ENCODE measurements at regions not wholly inside any gene's neighbourhood (a gene's known extent, or its start where the extent isn't known, plus 50 kb on each side); places are given as distances from the start of the nearest gene placed in this dataset.

DNA sequence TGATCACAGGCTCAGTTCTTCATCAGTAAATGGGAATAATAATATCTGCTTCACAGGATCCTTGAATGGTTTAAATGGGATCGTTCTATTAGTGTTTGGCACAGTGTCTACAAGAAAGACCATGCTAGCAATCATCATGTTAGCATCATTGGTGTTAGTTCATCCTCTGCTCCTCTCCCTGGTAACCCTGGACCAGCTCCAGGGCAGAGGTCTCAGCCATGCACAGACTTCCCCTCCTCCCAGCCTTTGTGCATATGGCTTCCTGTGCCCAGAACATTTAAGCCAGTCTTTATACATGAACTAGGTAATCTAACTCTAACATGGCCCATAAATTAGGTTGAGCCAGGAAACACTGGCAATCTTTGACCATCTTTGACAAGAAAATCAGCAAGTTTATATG is 180.2 kb downstream of the EPM2A start:
- BruUV-seq (replicated peaks) = no TSS peak

DNA sequence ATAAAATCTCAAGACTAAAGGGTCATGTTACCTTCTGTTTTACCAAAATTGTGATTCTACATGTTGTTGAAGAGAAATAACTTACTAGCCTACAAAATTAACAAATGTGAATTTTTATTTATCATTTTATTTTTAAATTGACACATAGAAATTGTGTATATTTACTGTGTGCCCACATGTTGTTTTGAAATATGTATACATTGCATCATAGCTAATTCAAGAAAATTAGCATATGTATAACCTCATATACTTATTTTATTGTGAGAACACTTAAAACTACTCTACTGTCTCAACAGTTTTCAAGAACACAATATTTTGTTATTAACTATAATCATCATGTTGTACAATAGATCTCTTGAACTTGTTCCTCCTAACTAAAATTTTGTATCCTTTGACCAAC is 177.8 kb downstream of the EPM2A start:
- H3K36me3 Mint-ChIP-seq (ENCODE audit: insufficient read depth, unreplicated experiment) = peaks cover 4% of the 10 kb centered on the region
- no peak overlapping the region for H3K4me3 Mint-ChIP-seq (ENCODE audit: low read depth, unreplicated experiment)
- CTCF ChIA-PET = no interaction called here
- peaks cover 11% of the 10 kb centered on the region for H3K4me1 Mint-ChIP-seq (ENCODE audit: low read depth, unreplicated experiment)
- intact Hi-C loops (cut with micrococcal nuclease; ENCODE audit: unreplicated experiment) = no loop called here
- no peaks in the 10 kb centered on the region for H3K27me3 Mint-ChIP-seq (ENCODE audit: unreplicated experiment)
- no peak overlapping the region for H3K27ac Mint-ChIP-seq (ENCODE audit: unreplicated experiment)
- TF ChIP-seq, protein P1, sequence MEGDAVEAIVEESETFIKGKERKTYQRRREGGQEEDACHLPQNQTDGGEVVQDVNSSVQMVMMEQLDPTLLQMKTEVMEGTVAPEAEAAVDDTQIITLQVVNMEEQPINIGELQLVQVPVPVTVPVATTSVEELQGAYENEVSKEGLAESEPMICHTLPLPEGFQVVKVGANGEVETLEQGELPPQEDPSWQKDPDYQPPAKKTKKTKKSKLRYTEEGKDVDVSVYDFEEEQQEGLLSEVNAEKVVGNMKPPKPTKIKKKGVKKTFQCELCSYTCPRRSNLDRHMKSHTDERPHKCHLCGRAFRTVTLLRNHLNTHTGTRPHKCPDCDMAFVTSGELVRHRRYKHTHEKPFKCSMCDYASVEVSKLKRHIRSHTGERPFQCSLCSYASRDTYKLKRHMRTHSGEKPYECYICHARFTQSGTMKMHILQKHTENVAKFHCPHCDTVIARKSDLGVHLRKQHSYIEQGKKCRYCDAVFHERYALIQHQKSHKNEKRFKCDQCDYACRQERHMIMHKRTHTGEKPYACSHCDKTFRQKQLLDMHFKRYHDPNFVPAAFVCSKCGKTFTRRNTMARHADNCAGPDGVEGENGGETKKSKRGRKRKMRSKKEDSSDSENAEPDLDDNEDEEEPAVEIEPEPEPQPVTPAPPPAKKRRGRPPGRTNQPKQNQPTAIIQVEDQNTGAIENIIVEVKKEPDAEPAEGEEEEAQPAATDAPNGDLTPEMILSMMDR (IDR thresholded peaks at IDR 0.05; ENCODE audit: unreplicated experiment) = no peak
- no TSS peak for BruUV-seq (replicated peaks)
- H3K9me3 Mint-ChIP-seq (ENCODE audit: low read depth, unreplicated experiment) = no peaks in the 10 kb centered on the region
- no peak for DNase-seq

More for the DNA sequence above, 180.2 kb downstream of the EPM2A start:
- no peaks in the 10 kb centered on the region for H3K36me3 Mint-ChIP-seq (ENCODE audit: insufficient read depth, unreplicated experiment)
- intact Hi-C loops (cut with micrococcal nuclease; ENCODE audit: unreplicated experiment) = no loop called here
- H3K27ac Mint-ChIP-seq (ENCODE audit: unreplicated experiment) = no peak overlapping the region
- no peaks in the 10 kb centered on the region for H3K27me3 Mint-ChIP-seq (ENCODE audit: unreplicated experiment)
- H3K4me1 Mint-ChIP-seq (ENCODE audit: low read depth, unreplicated experiment) = no peaks in the 10 kb centered on the region
- no peak for DNase-seq
- TF ChIP-seq, protein P1 (IDR thresholded peaks at IDR 0.05; ENCODE audit: unreplicated experiment) = no peak
- H3K9me3 Mint-ChIP-seq (ENCODE audit: low read depth, unreplicated experiment) = no peaks in the 10 kb centered on the region
- CTCF ChIA-PET = no interaction called here
- H3K4me3 Mint-ChIP-seq (ENCODE audit: low read depth, unreplicated experiment) = no peak overlapping the region

DNA sequence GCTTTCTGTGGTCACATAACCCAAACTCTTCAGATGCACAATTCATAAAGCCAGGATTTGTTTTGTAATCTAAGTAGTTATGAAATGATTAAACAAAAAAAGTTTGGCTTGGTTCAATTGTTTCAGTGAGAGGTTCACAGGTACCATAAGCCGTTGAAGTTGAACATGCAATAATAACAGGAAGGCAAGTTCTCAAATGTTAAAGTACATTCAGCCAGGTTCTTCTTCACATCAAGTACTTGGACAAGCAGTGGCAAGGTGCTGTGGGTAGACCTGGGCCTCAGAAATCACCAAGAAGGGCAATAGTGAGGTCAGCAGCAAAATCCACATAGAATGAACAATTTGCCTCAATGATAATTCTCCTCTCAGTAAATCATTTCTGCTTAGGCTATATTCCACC is 175.5 kb downstream of the EPM2A start:
- Mint-ChIP-seq H3K36me3 (ENCODE audit: insufficient read depth, unreplicated experiment) (peaks cover 4% of the 10 kb centered on the region), H3K27me3 (ENCODE audit: unreplicated experiment) (no peaks in the 10 kb centered on the region), H3K9me3 (ENCODE audit: low read depth, unreplicated experiment) (no peaks in the 10 kb centered on the region), H3K4me3 (ENCODE audit: low read depth, unreplicated experiment) (no peak overlapping the region), H3K4me1 (ENCODE audit: low read depth, unreplicated experiment) (peaks cover 17% of the 10 kb centered on the region), H3K27ac (ENCODE audit: unreplicated experiment) (no peak overlapping the region)
- DNase-seq = no peak
- TF ChIP-seq, protein P1 (IDR thresholded peaks at IDR 0.05; ENCODE audit: unreplicated experiment) = no peak
- CTCF ChIA-PET = no interaction called here
- BruUV-seq (replicated peaks) = no TSS peak
- intact Hi-C loops (cut with micrococcal nuclease; ENCODE audit: unreplicated experiment) = no loop called here

DNA sequence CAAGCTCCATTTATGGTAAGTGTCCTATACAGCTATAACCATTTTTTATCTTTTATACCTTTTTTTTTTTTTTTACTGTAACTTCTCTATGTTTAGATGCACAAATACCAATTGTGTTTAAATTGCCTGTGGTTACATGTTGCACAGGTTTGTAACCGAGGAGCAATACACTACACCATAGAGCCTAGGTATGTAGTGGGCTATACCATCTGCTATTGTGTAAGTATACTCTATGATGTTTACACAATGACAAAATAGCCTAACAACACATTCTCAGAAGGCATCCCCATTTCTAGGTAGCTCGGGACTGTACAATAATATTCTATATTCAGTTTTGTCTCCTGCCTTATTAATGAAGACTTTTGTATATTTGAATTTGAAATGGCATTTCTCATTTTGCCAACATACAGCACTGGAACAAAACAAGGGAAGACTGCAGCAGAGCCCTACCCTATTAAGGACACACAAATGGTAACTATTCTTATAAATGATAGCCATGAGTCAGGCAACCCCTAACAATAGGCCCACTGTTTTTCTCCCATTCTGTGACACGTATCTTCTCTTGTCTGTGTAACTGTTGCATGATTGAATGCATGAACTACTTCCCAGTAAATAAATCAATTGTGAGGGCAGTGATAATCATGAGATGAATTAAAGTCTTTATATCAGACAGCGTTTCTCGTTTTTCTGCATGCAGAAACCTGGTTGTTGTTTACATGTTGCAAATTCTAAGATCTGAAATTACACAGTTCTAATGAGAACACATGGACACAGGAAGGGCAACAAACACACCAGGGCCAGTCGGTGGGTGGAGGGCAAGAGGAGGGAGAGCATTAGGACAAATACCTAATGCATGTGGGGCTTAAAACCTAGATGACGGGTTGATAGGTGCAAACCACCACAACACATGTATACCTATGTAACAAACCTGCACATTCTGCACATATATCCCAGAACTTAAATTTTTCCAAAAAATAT is 173.9 kb downstream of the EPM2A start:
- peaks cover 4% of the 10 kb centered on the region for H3K36me3 Mint-ChIP-seq (ENCODE audit: insufficient read depth, unreplicated experiment)
- no peaks in the 10 kb centered on the region for H3K27me3 Mint-ChIP-seq (ENCODE audit: unreplicated experiment)
- peaks cover 17% of the 10 kb centered on the region for H3K4me1 Mint-ChIP-seq (ENCODE audit: low read depth, unreplicated experiment)
- BruUV-seq (replicated peaks) = no TSS peak
- CTCF ChIA-PET = no interaction called here
- H3K27ac Mint-ChIP-seq (ENCODE audit: unreplicated experiment) = peak overlapping the region; percentile 92
- no peak for DNase-seq
- no peaks in the 10 kb centered on the region for H3K9me3 Mint-ChIP-seq (ENCODE audit: low read depth, unreplicated experiment)
- intact Hi-C loops (cut with micrococcal nuclease; ENCODE audit: unreplicated experiment) = no loop called here
- peak overlapping the region; percentile 17 for H3K4me3 Mint-ChIP-seq (ENCODE audit: low read depth, unreplicated experiment)
- TF ChIP-seq, protein P1 (IDR thresholded peaks at IDR 0.05; ENCODE audit: unreplicated experiment) = no peak
